Liver (tissue), 7 donors: ENCODE measurements at regions not wholly inside any gene's neighbourhood (a gene's known extent, or its start where the extent isn't known, plus 50 kb on each side); places are given as distances from the start of the nearest gene placed in this dataset.

Experiments
- DNase-seq: peaks from one replicate; pipeline ENCODE4 v3.0.0-alpha.2; 2017; ENCODE audit warnings: low spot score
- H3K27ac ChIP-seq, 2 donors: one replicate each; pipeline ENCODE4 v1.7.0; 2013; ENCODE audit warnings: inconsistent platforms in 2 of 2, low read length in 2 of 2, control low read depth in 1 of 2, low read depth in 1 of 2, mild to moderate bottlenecking in 1 of 2
- H3K27me3 ChIP-seq, 4 donors: one replicate each; pipeline versions ENCODE4 v1.6.1 to v1.7.0; 2013; ENCODE audit warnings: low read length in 3 of 4, inconsistent platforms in 1 of 4, mild to moderate bottlenecking in 1 of 4, moderate library complexity in 1 of 4; ENCODE audit not compliant: control insufficient read depth in 4 of 4, insufficient read depth in 4 of 4
- H3K36me3 ChIP-seq, 4 donors: one replicate each; pipeline versions ENCODE4 v1.6.1 to v1.7.0; 2013; ENCODE audit warnings: low read length in 3 of 4, mild to moderate bottlenecking in 3 of 4, low read depth in 1 of 4, moderate library complexity in 1 of 4; ENCODE audit not compliant: control insufficient read depth in 4 of 4, insufficient read depth in 3 of 4
- H3K4me1 ChIP-seq, 4 donors: one replicate each; pipeline versions ENCODE4 v1.6.1 to v1.7.0; 2013; ENCODE audit warnings: low read length in 3 of 4, mild to moderate bottlenecking in 3 of 4, moderate library complexity in 1 of 4; ENCODE audit not compliant: control insufficient read depth in 4 of 4, insufficient read depth in 4 of 4
- H3K4me3 ChIP-seq, 3 donors: one replicate each; pipeline versions ENCODE4 v1.6.1 to v1.7.0; 2013; ENCODE audit warnings: low read length in 3 of 3, control low read depth in 1 of 3, low read depth in 1 of 3, mild to moderate bottlenecking in 1 of 3
- H3K9ac ChIP-seq, 2 donors: one replicate each; pipeline ENCODE4 v1.7.0; 2013; ENCODE audit warnings: low read length in 2 of 2, mild to moderate bottlenecking in 2 of 2, moderate library complexity in 2 of 2, control low read depth in 1 of 2, low read depth in 1 of 2
- H3K9me3 ChIP-seq, 4 donors: one replicate each; pipeline versions ENCODE4 v1.6.1 to v1.7.0; 2013; ENCODE audit warnings: low read length in 3 of 4; ENCODE audit not compliant: control insufficient read depth in 4 of 4
- EGR1 ChIP-seq, 2 donors: IDR thresholded peaks; 2 replicates each; pipeline ENCODE4 v1.6.1; 2016 to 2018; ENCODE audit warnings: antibody characterized with exemption in 2 of 2, low read depth in 2 of 2
- FOXA1 ChIP-seq: IDR thresholded peaks from 2 replicates; pipeline ENCODE4 v1.6.1; 2016; ENCODE audit warnings: antibody characterized with exemption
- FOXA2 ChIP-seq: IDR thresholded peaks from 2 replicates; pipeline ENCODE4 v1.6.1; 2016; ENCODE audit warnings: antibody characterized with exemption
- GABPA ChIP-seq, 2 donors: IDR thresholded peaks in 1 of 2; conservative IDR thresholded peaks in 1 of 2; 2 replicates each; pipeline ENCODE4 v1.6.1; 2016; ENCODE audit warnings: antibody characterized with exemption in 2 of 2, mild to moderate bottlenecking in 1 of 2, moderate library complexity in 1 of 2
- HNF4A ChIP-seq, 2 donors: conservative IDR thresholded peaks; 2 replicates each; pipeline ENCODE4 v1.6.1; 2016; ENCODE audit warnings: antibody characterized with exemption in 2 of 2, mild to moderate bottlenecking in 2 of 2
- HNF4G ChIP-seq: IDR thresholded peaks from 2 replicates; pipeline ENCODE4 v1.6.1; 2016; ENCODE audit warnings: antibody characterized with exemption
- JUND ChIP-seq, 2 donors: IDR thresholded peaks; 2 replicates each; pipeline ENCODE4 v1.6.1; 2016; ENCODE audit warnings: antibody characterized with exemption in 2 of 2
- NR2F2 ChIP-seq: IDR thresholded peaks from 2 replicates; pipeline ENCODE4 v1.6.1; 2016; ENCODE audit warnings: antibody characterized with exemption
- RAD21 ChIP-seq, 2 donors: IDR thresholded peaks; 2 replicates each; pipeline ENCODE4 v1.6.1; 2016; ENCODE audit warnings: antibody characterized with exemption in 2 of 2, mild to moderate bottlenecking in 2 of 2
- RXRA ChIP-seq, 2 donors: IDR thresholded peaks; 2 replicates each; pipeline ENCODE4 v1.6.1; 2017 to 2018; ENCODE audit warnings: antibody characterized with exemption in 2 of 2, mild to moderate bottlenecking in 1 of 2
- SP1 ChIP-seq: IDR thresholded peaks from 2 replicates; pipeline ENCODE4 v1.6.1; 2018; ENCODE audit warnings: antibody characterized with exemption, mild to moderate bottlenecking
- TAF1 ChIP-seq: conservative IDR thresholded peaks from 2 replicates; pipeline ENCODE4 v1.6.1; 2016; ENCODE audit warnings: antibody characterized with exemption, mild to moderate bottlenecking
- YY1 ChIP-seq: IDR thresholded peaks from 2 replicates; pipeline ENCODE4 v1.6.1; 2016; ENCODE audit warnings: antibody characterized with exemption, mild to moderate bottlenecking
- WGBS: extraction: QIAGEN DNeasy Blood & Tissue Kit; methylation state at CpG from one replicate; pipeline ENCODE4 v1.1.7; 2013; 5-methylcytosine and 5-hydroxymethylcytosine counted together
- TF ChIP-seq, protein P1 (sequence below): IDR thresholded peaks from 2 replicates; pipeline ENCODE4 v1.6.1; 2016; ENCODE audit warnings: antibody characterized with exemption
- TF ChIP-seq, protein P2 (sequence below): IDR thresholded peaks from 2 replicates; pipeline ENCODE4 v1.6.1; 2016; ENCODE audit warnings: antibody characterized with exemption
- TF ChIP-seq, protein P3 (sequence below): IDR thresholded peaks from 2 replicates; pipeline ENCODE4 v1.6.1; 2016; ENCODE audit warnings: antibody characterized with exemption, mild to moderate bottlenecking
- TF ChIP-seq, protein P4 (sequence below): IDR thresholded peaks from 2 replicates; pipeline ENCODE4 v1.6.1; 2016; ENCODE audit warnings: antibody characterized with exemption
- donor health status: healthy.
- donor health status: healthy.
- donor health status: healthy.
- donor health status: healthy.

DNA sequence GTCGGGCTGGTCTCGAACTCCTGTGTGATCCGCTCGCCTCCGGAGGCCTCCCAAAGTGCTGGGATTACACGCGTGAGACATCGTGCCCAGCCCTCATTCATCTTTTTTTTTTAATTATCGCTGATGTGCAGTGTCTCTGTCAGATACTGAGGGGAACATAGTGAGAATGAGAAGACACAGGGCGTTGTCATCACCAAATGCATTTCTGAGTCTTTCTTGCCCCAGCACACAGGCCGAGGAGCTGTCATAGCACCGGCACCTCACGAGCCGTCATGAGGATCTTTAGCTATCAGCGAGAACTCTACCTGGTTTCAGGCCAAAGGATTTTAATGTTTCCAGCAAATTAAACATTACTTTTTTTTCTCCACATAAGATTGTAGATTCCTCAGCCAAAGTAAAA lies 548.0 kb upstream of the SOX11 start:
- TF ChIP-seq, protein P1, sequence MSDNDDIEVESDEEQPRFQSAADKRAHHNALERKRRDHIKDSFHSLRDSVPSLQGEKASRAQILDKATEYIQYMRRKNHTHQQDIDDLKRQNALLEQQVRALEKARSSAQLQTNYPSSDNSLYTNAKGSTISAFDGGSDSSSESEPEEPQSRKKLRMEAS = no peak
- TF ChIP-seq HNF4A (conservative IDR thresholded peaks at IDR 0.05) = no peak
- TF ChIP-seq, protein P2, sequence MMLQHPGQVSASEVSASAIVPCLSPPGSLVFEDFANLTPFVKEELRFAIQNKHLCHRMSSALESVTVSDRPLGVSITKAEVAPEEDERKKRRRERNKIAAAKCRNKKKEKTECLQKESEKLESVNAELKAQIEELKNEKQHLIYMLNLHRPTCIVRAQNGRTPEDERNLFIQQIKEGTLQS = no peak
- no peak for TF ChIP-seq FOXA1
- Histone ChIP-seq H3K4me1 (no peaks in the 10 kb centered on the region), H3K9me3 (no peaks in the 10 kb centered on the region), H3K27me3 (no peaks in the 10 kb centered on the region), H3K36me3 (no peaks in the 10 kb centered on the region), H3K9ac (no peak overlapping the region), H3K27ac (no peak overlapping the region), H3K4me3 (no peak overlapping the region)
- 91% methylated on average over 15 of the region's 15 CpGs for whole genome bisulfite sequencing
- DNase-seq = no peak

DNA sequence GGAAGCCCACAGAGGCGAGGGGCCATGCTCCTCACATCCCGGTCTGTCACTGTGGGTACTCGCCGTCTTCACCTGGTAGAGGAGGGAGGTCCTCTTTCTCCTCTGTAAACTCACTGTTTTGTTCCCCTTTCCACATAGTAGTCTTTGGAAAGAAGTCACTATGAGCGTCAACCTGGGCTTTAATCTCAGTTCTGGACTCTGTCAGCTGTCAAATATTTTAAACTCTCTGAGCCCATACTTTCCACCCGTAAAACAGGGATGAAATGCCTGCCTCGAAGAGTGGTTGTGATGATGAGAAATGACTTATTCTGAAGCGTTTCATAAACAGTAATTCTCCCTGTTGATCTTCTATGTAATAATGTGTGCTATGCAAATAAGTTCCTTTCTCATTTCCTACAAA lies 547.1 kb upstream of the SOX11 start:
- DNase-seq = no peak
- TF ChIP-seq EGR1 (IDR thresholded peaks at IDR 0.05; ENCODE audit: low read depth in 2 of 2) (no peak), SP1 (no peak), JUND (IDR thresholded peaks at IDR 0.05) (no peak), TAF1 (no peak), HNF4G (no peak), NR2F2 (no peak), RAD21 (IDR thresholded peaks at IDR 0.05) (no peak)

DNA sequence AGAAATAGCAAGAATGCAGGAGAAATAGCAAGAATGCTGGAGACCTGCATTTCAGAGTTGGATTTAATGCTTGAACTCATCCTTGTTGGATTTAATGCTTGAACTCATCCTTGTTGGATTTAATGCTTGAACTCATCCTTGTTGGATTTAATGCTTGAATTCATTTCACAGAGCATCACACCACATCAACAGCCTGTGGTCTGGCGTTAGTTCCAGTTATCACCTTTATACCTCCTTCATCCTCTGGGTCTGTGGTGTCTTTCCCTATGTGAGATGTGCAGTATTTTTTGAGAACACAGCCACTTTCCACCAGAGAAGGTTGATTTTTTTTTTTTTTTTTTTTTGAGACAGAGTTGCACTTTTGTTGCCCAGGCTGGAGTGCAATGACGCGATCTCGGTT lies 546.4 kb upstream of the SOX11 start:
- no peak overlapping the region for H3K27ac ChIP-seq
- H3K9ac ChIP-seq = no peak overlapping the region
- H3K9me3 ChIP-seq = no peaks in the 10 kb centered on the region
- no peak overlapping the region for H3K4me3 ChIP-seq
- no peaks in the 10 kb centered on the region for H3K4me1 ChIP-seq
- WGBS = 90% methylated on average over 4 of the region's 4 CpGs
- no peak for DNase-seq
- H3K36me3 ChIP-seq = no peaks in the 10 kb centered on the region
- TF ChIP-seq, protein P3, sequence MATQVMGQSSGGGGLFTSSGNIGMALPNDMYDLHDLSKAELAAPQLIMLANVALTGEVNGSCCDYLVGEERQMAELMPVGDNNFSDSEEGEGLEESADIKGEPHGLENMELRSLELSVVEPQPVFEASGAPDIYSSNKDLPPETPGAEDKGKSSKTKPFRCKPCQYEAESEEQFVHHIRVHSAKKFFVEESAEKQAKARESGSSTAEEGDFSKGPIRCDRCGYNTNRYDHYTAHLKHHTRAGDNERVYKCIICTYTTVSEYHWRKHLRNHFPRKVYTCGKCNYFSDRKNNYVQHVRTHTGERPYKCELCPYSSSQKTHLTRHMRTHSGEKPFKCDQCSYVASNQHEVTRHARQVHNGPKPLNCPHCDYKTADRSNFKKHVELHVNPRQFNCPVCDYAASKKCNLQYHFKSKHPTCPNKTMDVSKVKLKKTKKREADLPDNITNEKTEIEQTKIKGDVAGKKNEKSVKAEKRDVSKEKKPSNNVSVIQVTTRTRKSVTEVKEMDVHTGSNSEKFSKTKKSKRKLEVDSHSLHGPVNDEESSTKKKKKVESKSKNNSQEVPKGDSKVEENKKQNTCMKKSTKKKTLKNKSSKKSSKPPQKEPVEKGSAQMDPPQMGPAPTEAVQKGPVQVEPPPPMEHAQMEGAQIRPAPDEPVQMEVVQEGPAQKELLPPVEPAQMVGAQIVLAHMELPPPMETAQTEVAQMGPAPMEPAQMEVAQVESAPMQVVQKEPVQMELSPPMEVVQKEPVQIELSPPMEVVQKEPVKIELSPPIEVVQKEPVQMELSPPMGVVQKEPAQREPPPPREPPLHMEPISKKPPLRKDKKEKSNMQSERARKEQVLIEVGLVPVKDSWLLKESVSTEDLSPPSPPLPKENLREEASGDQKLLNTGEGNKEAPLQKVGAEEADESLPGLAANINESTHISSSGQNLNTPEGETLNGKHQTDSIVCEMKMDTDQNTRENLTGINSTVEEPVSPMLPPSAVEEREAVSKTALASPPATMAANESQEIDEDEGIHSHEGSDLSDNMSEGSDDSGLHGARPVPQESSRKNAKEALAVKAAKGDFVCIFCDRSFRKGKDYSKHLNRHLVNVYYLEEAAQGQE = no peak
- TF ChIP-seq, protein P1 = no peak
- TF ChIP-seq RXRA (IDR thresholded peaks at IDR 0.05) = no peak
- no peak for TF ChIP-seq EGR1 (IDR thresholded peaks at IDR 0.05; ENCODE audit: low read depth in 2 of 2)
- TF ChIP-seq JUND (IDR thresholded peaks at IDR 0.05) = no peak
- TF ChIP-seq, protein P4, sequence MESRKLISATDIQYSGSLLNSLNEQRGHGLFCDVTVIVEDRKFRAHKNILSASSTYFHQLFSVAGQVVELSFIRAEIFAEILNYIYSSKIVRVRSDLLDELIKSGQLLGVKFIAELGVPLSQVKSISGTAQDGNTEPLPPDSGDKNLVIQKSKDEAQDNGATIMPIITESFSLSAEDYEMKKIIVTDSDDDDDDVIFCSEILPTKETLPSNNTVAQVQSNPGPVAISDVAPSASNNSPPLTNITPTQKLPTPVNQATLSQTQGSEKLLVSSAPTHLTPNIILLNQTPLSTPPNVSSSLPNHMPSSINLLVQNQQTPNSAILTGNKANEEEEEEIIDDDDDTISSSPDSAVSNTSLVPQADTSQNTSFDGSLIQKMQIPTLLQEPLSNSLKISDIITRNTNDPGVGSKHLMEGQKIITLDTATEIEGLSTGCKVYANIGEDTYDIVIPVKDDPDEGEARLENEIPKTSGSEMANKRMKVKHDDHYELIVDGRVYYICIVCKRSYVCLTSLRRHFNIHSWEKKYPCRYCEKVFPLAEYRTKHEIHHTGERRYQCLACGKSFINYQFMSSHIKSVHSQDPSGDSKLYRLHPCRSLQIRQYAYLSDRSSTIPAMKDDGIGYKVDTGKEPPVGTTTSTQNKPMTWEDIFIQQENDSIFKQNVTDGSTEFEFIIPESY = no peak
- no peak for TF ChIP-seq FOXA1
- no peak for TF ChIP-seq SP1
- TF ChIP-seq NR2F2 = no peak
- no peak for TF ChIP-seq GABPA (IDR thresholded peaks at IDR 0.05 in 1 of 2, conservative IDR thresholded peaks at IDR 0.05 in 1 of 2)
- no peak for TF ChIP-seq HNF4G
- TF ChIP-seq YY1 = no peak
- no peak for TF ChIP-seq TAF1
- TF ChIP-seq FOXA2 = no peak
- TF ChIP-seq HNF4A (conservative IDR thresholded peaks at IDR 0.05) = no peak
- H3K27me3 ChIP-seq = no peaks in the 10 kb centered on the region

More for the DNA sequence above, 547.1 kb upstream of the SOX11 start:
- Histone ChIP-seq H3K36me3 (no peaks in the 10 kb centered on the region), H3K9me3 (no peaks in the 10 kb centered on the region), H3K4me3 (no peak overlapping the region), H3K4me1 (no peaks in the 10 kb centered on the region), H3K27ac (no peak overlapping the region), H3K27me3 (no peaks in the 10 kb centered on the region), H3K9ac (no peak overlapping the region)
- 70% methylated on average over 8 of the region's 8 CpGs for WGBS
